Astrocyte of the spinal cord (primary cell): ENCODE measurements at regions not wholly inside any gene's neighbourhood (a gene's known extent, or its start where the extent isn't known, plus 50 kb on each side); places are given as distances from the start of the nearest gene placed in this dataset.

Experiments
- DNase-seq: peaks from one replicate; pipeline ENCODE4 v3.0.0; 2011; ENCODE audit warnings: low read depth, low spot score
- H3K4me3 ChIP-seq: 2 replicates; pipeline ENCODE4 v1.5.1; 2011; ENCODE audit warnings: low read depth, mild to moderate bottlenecking, low read length, moderate library complexity
- CTCF ChIP-seq: IDR thresholded peaks from 2 replicates; pipeline ENCODE4 v1.5.1; 2012; ENCODE audit warnings: low read depth, mild to moderate bottlenecking, low read length, inconsistent platforms
- in situ Hi-C: cut with HindIII; loops from 2 replicates; pipeline ENCODE4 v1.10.0; 2017; ENCODE audit warnings: low sequenced_read_pairs

DNA sequence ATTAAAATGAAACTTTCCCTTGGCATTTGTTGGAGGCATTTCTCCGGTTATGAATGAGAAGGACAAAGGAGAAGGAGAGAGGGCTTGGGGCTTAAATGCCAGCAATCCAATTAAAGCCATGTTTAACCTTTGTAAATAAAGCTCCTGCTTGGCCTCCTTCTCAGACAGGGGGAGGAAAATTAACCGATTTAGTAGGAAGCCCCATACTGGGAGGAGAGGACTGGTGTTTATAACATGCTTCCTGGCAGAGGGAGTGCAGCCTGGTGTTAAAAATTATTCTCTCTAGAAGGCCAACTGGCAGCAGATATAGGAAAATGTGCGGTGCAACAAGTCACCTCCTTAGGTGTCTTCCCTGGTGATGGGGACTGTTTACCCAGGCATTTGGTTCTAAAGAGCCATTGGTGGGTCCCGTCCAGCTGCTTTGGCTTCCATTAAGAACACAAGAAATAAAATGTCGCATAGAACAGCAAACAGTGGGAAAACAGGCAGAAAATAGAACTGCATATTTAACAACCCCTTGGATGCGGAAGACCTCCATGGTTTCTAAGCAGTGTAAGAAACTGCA lies 846.5 kb downstream of the TYW1 start:
- no peak for TF ChIP-seq CTCF
- no peak overlapping the region for H3K4me3 ChIP-seq
- DNase-seq, result no peak
- in situ Hi-C loops, result no loop called here

GRCh38 chr7:67843615-67844014 lies 847.0 kb downstream of the TYW1 start:
- DNase-seq, result no peak
- H3K4me3 ChIP-seq, result no peak overlapping the region
- in situ Hi-C loops, result no loop called here
- no peak for TF ChIP-seq CTCF

DNA sequence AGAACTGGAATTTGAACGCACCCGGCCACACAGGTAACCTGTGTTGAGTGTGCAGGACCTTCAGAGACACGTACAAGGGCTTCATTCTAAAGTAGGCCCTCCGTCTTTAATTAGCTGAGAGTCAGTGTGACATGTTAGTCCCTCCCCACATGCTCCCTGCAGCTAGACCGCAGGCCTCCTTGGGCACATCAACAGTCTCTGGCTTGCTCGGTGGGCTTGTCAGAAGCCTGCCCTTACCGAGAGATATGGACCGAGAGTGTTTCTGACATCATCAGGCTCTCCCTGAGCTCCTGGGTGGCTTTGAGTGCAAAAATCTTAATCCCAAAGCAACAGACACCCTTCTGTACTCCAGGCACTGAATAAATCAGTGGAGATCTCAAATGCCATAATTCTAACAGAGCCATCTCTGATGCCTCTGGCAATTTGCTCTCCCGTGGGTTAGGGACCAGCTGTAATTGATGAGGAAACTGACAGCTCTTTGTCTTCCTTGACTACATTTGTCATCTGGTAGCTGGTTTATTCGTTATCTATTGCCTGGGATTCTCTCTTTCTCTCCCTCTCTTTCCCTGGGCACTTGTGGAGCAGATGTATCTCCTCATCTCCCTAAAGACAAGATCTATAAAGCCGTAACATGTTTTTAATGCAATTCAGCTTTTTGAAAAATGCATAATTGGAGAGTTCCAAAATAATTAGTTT lies 850.6 kb downstream of the TYW1 start:
- in situ Hi-C loops, result no loop called here
- TF ChIP-seq CTCF, result no peak
- no peak overlapping the region for H3K4me3 ChIP-seq
- no peak for DNase-seq

DNA sequence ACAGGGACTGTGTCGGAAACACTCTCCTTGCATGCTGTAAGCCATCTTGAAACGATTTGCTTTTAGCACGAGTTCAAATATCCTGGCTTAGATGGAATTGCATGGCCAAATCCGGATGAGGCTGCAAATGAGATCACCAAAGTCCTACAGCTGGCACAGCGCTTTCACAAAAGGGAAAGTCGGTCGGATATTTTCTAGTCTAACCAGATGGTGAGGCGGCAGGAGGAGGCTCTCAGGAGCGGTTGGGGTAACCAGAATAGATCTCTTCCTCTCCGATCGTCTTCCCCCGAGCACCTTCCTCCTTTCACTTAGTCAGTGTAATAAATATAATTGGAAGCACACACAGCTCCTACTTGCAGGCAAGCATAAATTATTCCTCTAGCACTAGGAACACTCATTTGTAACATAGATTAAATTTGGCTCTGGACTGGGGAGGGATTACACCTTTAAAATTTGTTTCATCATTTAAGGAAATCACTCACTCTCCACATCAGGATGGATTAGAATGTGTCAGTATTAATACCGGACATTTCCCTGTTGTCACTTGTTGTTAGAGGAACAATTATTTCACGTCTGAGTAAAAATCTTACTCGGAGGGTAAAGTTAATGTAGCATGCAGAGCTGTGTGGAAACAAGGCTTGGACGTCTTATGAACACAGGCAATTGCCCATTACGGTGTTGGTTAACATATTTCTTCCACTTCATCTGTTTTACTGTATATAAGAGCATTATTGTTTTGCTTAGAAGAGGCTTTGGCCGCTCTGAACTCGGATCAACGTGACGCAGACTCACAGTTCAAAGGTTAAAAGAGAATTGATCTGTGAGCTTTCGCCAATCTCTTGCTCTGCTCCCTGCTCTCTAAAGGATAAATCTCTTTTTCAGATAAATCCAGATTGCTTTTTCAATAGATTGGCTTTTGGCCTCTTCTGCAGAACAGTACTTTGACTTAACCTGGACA lies 857.9 kb downstream of the TYW1 start:
- TF ChIP-seq CTCF, result no peak
- in situ Hi-C loops, result no loop called here
- no peak for DNase-seq
- no peak overlapping the region for H3K4me3 ChIP-seq

GRCh38 chr7:67855322-67855721 lies 858.7 kb downstream of the TYW1 start:
- in situ Hi-C loops, result no loop called here
- no peak for TF ChIP-seq CTCF
- no peak for DNase-seq

GRCh38 chr7:67856046-67856445 lies 859.4 kb downstream of the TYW1 start:
- no peak for DNase-seq
- TF ChIP-seq CTCF, result no peak
- H3K4me3 ChIP-seq, result no peak overlapping the region
- in situ Hi-C loops, result no loop called here

More at GRCh38 chr7:67855322-67855721, 858.7 kb downstream of the TYW1 start:
- no peak overlapping the region for H3K4me3 ChIP-seq
